HCT116 (cell line): ENCODE measurements at regions not wholly inside any gene's neighbourhood (a gene's known extent, or its start where the extent isn't known, plus 50 kb on each side); places are given as distances from the start of the nearest gene placed in this dataset.

Experiments used
- ATAC-seq: fragments of 200-7000 bp; cut with Tn5 transposase; 2 replicates; pipeline ENCODE4 v1.9.1; 2020; ENCODE audit warnings: mild to moderate bottlenecking, moderate library complexity
- BruUV-seq: library from RNA; stranded (reverse); fragments of 400-500 nt; replicated peaks from 2 replicates; lab custom pipeline; 2021; lab: Mats Ljungman, UMichigan
- CTCF ChIA-PET: fragments of 300-600 bp; sonication (Branson Sonifier 250); formaldehyde crosslinking; loops from one replicate; lab custom pipeline; 2021; ENCODE audit warnings: antibody characterized with exemption; lab: Charles Lee
- POLR2A ChIA-PET: fragments of 300-600, 350-600 bp; sonication (Branson Sonifier 250); formaldehyde crosslinking; loops from one replicate; lab custom pipeline; 2021; ENCODE audit warnings: antibody characterized with exemption; lab: Charles Lee
- RAD21 ChIA-PET, 2 experiments: fragments of 300-600 bp; sonication (Branson Sonifier 250); formaldehyde crosslinking; loops; one replicate each; lab custom pipeline; 2023; ENCODE audit warnings: low total read pairs in 2 of 2; ENCODE audit not compliant: uncharacterized antibody in 2 of 2, unreplicated experiment in 2 of 2, low non-redundant PET in 1 of 2; lab: Charles Lee
- DNase-seq: peaks from one replicate; pipeline ENCODE4 v3.0.0-alpha.2; 2010; ENCODE audit warnings: low read depth, low spot score
- H2AFZ ChIP-seq: fragments of 200-600 bp; shearing (Covaris generic), sonication (generic); 2 replicates; pipeline ENCODE4 v1.6.1; 2017; ENCODE audit warnings: low read depth, mixed run types, mixed read lengths, antibody characterized with exemption, low read length; ENCODE audit not compliant: poor library complexity, severe bottlenecking
- H3K27ac ChIP-seq: 2 replicates; pipeline ENCODE4 v1.5.1; 2012; ENCODE audit warnings: low read depth, low read length
- H3K27me3 ChIP-seq: fragments of 200-600 bp; sonication (generic); 2 replicates; pipeline ENCODE4 v1.6.1; 2016; ENCODE audit warnings: mixed run types, low read length, mixed read lengths; ENCODE audit not compliant: insufficient read depth
- H3K36me3 ChIP-seq, 2 experiments: fragments of 200-500 bp in 1 of 2; fragments of 200-600 bp in 1 of 2; sonication (Bioruptor generic) in 1 of 2; sonication (generic) in 1 of 2; 2 replicates each; pipeline versions ENCODE4 v1.5.1 to v1.6.1; 2014 to 2016; ENCODE audit warnings: low read length in 2 of 2, inconsistent platforms in 1 of 2, mixed read lengths in 1 of 2, mixed run types in 1 of 2; ENCODE audit not compliant: insufficient read depth in 2 of 2, control insufficient read depth in 1 of 2
- H3K4me1 ChIP-seq, 2 experiments: fragments of 200-600 bp in 1 of 2; sonication (generic) in 1 of 2; 2 replicates each; pipeline versions ENCODE4 v1.5.1 to v1.6.1; 2012 to 2017; ENCODE audit warnings: low read length in 2 of 2, inconsistent platforms in 1 of 2, mild to moderate bottlenecking in 1 of 2, mixed read lengths in 1 of 2, mixed run types in 1 of 2, moderate library complexity in 1 of 2; ENCODE audit not compliant: insufficient read depth in 2 of 2, control insufficient read depth in 1 of 2
- H3K4me2 ChIP-seq: fragments of 200-600 bp; sonication (generic); 2 replicates; pipeline ENCODE4 v1.6.1; 2017; ENCODE audit warnings: mixed run types, low read length, mixed read lengths
- H3K4me3 ChIP-seq, 2 experiments: fragments of 200-600 bp in 1 of 2; sonication (generic) in 1 of 2; replicated peaks in 1 of 2; 2 replicates each; pipeline ENCODE4 v1.5.1; 2011 to 2016; ENCODE audit warnings: low read length in 2 of 2, control low read depth in 1 of 2, low read depth in 1 of 2, mild to moderate bottlenecking in 1 of 2, mixed read lengths in 1 of 2, mixed run types in 1 of 2
- H3K79me2 ChIP-seq: fragments of 200-600 bp; sonication (generic); 2 replicates; pipeline ENCODE4 v1.6.1; 2017; ENCODE audit warnings: mild to moderate bottlenecking, mixed run types, low read length, moderate library complexity, mixed read lengths; ENCODE audit not compliant: insufficient read depth
- H3K9ac ChIP-seq: fragments of 200-600 bp; sonication (generic); 2 replicates; pipeline ENCODE4 v1.6.1; 2016; ENCODE audit warnings: low read length, mixed read lengths
- H3K9me2 ChIP-seq: fragments of 200-600 bp; sonication (generic), shearing (Covaris generic); 2 replicates; pipeline ENCODE4 v1.6.1; 2017; ENCODE audit warnings: mixed run types, mild to moderate bottlenecking, moderate library complexity; ENCODE audit not compliant: insufficient read depth
- H3K9me3 ChIP-seq, 2 experiments: fragments of 200-500 bp in 1 of 2; fragments of 200-600 bp in 1 of 2; sonication (Bioruptor generic) in 1 of 2; sonication (generic) in 1 of 2; 2 replicates each; pipeline ENCODE4 v1.6.1; 2014 to 2017; ENCODE audit warnings: low read length in 2 of 2, mixed read lengths in 2 of 2, inconsistent platforms in 1 of 2, low read depth in 1 of 2, mild to moderate bottlenecking in 1 of 2, mixed run types in 1 of 2, moderate library complexity in 1 of 2; ENCODE audit not compliant: control insufficient read depth in 1 of 2, insufficient read depth in 1 of 2
- H4K20me1 ChIP-seq: fragments of 200-600 bp; sonication (generic), shearing (Covaris generic); 2 replicates; pipeline ENCODE4 v1.6.1; 2017; ENCODE audit warnings: mixed run types, mild to moderate bottlenecking, moderate library complexity; ENCODE audit not compliant: insufficient read depth
- EGR1 ChIP-seq: IDR thresholded peaks from 2 replicates; pipeline ENCODE4 v1.6.1; 2012; ENCODE audit warnings: low read depth
- EZH2 ChIP-seq: fragments of 200-600 bp; sonication (generic); IDR thresholded peaks from 2 replicates; pipeline ENCODE4 v1.6.1; 2017; ENCODE audit warnings: antibody characterized with exemption, mixed run types
- EZH2phosphoT487 ChIP-seq: fragments of 200-600 bp; IDR thresholded peaks from 2 replicates; pipeline ENCODE4 v1.6.1; 2018; ENCODE audit warnings: antibody characterized with exemption, borderline replicate concordance
- FOSL1 ChIP-seq: IDR thresholded peaks from 2 replicates; pipeline ENCODE4 v1.6.1; 2012; ENCODE audit warnings: low read depth
- JUND ChIP-seq: IDR thresholded peaks from 2 replicates; pipeline ENCODE4 v1.6.1; 2012
- POLR2AphosphoS5 ChIP-seq: IDR thresholded peaks from 2 replicates; pipeline ENCODE4 v1.6.1; 2011; ENCODE audit warnings: mild to moderate bottlenecking, low read depth, low read length, moderate library complexity
- RAD21 ChIP-seq: IDR thresholded peaks from 2 replicates; pipeline ENCODE4 v1.6.1; 2012; ENCODE audit warnings: low read depth, mild to moderate bottlenecking
- TCF7L2 ChIP-seq: IDR thresholded peaks from 2 replicates; pipeline ENCODE4 v1.7.0; 2011; ENCODE audit warnings: borderline replicate concordance, inconsistent platforms; ENCODE audit not compliant: insufficient read depth, insufficient read length; ENCODE audit errors: extremely low read depth
- YY1 ChIP-seq: IDR thresholded peaks from 2 replicates; pipeline ENCODE4 v1.6.1; 2011; ENCODE audit warnings: low read length, low read depth, moderate library complexity, mild to moderate bottlenecking; ENCODE audit not compliant: insufficient replicate concordance; ENCODE audit errors: extremely low read depth
- ZFX ChIP-seq: fragments of 450-650 bp; IDR thresholded peaks from 2 replicates; pipeline ENCODE4 v1.6.1; 2017
- intact Hi-C: fragments of 100-400 bp; cut with micrococcal nuclease; formaldehyde crosslinking; loops from 2 replicates; pipeline ENCODE4 v1.10.0; 2022
- TF ChIP-seq, protein P1 (sequence below), 3 experiments: fragments of 200-600 bp in 1 of 3; sonication (generic) in 1 of 3; IDR thresholded peaks in 2 of 3; conservative IDR thresholded peaks in 1 of 3; 2 replicates each; pipeline ENCODE4 v1.5.1; 2012 to 2017; ENCODE audit warnings: low read depth in 2 of 3, low read length in 2 of 3, antibody characterized with exemption in 1 of 3, borderline replicate concordance in 1 of 3, control low read depth in 1 of 3, mild to moderate bottlenecking in 1 of 3, mixed read lengths in 1 of 3, mixed run types in 1 of 3, moderate library complexity in 1 of 3; ENCODE audit not compliant: insufficient read depth in 1 of 3
- TF ChIP-seq, protein P2 (sequence below): IDR thresholded peaks from 2 replicates; pipeline ENCODE4 v1.6.1; 2012

DNA sequence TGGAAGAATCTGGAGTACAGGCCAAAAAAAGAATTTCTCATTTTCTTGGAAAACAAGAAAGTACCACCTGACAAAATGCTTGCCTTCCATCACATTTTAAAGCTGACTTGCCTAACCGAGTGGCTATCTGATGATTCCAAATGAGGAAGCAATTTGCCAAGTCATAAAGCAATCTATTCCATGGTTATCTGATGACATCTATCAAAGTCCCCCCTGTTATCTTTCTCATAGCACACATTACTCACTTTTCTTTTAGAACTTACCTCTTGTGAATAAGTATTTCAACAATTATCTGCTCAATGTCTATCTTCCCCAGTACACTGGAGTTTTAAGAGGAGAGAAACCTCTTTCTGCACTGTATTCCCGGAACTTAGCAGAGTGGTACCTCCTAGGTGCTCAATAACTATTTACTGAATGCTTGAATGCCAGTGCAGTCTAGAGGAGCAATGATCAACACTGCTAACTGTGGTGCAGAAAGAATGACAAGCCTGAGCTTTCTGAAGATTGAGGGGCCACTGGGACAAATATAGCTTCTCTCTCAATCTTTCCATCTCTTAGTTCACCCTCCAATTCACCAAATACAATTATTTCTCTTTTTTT lies 186.3 kb upstream of the ATP11B start:
- no peak overlapping the region for H3K9ac ChIP-seq
- no peak for DNase-seq
- no peaks in the 10 kb centered on the region for H3K9me3 ChIP-seq
- H3K79me2 ChIP-seq = no peaks in the 10 kb centered on the region
- ChIA-PET RAD21 (no interaction called here), CTCF (no interaction called here), POLR2A (no interaction called here)
- no peak overlapping the region for H3K4me3 ChIP-seq
- no peak for ATAC-seq
- H4K20me1 ChIP-seq = no peaks in the 10 kb centered on the region
- TF ChIP-seq TCF7L2 (no peak), POLR2AphosphoS5 (no peak), EZH2 (no peak), JUND (no peak), EGR1 (no peak), YY1 (no peak), FOSL1 (no peak), ZFX (no peak), RAD21 (no peak), EZH2phosphoT487 (no peak)
- TF ChIP-seq, protein P1, sequence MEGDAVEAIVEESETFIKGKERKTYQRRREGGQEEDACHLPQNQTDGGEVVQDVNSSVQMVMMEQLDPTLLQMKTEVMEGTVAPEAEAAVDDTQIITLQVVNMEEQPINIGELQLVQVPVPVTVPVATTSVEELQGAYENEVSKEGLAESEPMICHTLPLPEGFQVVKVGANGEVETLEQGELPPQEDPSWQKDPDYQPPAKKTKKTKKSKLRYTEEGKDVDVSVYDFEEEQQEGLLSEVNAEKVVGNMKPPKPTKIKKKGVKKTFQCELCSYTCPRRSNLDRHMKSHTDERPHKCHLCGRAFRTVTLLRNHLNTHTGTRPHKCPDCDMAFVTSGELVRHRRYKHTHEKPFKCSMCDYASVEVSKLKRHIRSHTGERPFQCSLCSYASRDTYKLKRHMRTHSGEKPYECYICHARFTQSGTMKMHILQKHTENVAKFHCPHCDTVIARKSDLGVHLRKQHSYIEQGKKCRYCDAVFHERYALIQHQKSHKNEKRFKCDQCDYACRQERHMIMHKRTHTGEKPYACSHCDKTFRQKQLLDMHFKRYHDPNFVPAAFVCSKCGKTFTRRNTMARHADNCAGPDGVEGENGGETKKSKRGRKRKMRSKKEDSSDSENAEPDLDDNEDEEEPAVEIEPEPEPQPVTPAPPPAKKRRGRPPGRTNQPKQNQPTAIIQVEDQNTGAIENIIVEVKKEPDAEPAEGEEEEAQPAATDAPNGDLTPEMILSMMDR (IDR thresholded peaks at IDR 0.05 in 2 of 3, conservative IDR thresholded peaks at IDR 0.05 in 1 of 3; ENCODE audit: borderline replicate concordance in 1 of 3, insufficient read depth in 1 of 3, low read depth in 2 of 3, low read length in 2 of 3) = no peak
- TF ChIP-seq, protein P2, sequence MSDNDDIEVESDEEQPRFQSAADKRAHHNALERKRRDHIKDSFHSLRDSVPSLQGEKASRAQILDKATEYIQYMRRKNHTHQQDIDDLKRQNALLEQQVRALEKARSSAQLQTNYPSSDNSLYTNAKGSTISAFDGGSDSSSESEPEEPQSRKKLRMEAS = no peak
- H3K36me3 ChIP-seq = no peaks in the 10 kb centered on the region
- peaks cover 16 to 19% of the 10 kb centered on the region in 2 experiments; a peak in 3 of 4 replicates for H3K4me1 ChIP-seq
- H3K27ac ChIP-seq = no peak overlapping the region
- H3K9me2 ChIP-seq = no peaks in the 10 kb centered on the region
- no TSS peak for BruUV-seq
- intact Hi-C loops = no loop called here
- H3K4me2 ChIP-seq = no peak overlapping the region
- H3K27me3 ChIP-seq = no peaks in the 10 kb centered on the region
- H2AFZ ChIP-seq = no peak overlapping the region
